Calu3 (cell line): ENCODE measurements at regions not wholly inside any gene's neighbourhood (a gene's known extent, or its start where the extent isn't known, plus 50 kb on each side); places are given as distances from the start of the nearest gene placed in this dataset.

ENCODE experiments used
- BruUV-seq: library from RNA; stranded (reverse); fragments of 400-500 nt; replicated peaks from 2 replicates; lab custom pipeline; 2021; lab: Mats Ljungman, UMichigan
- CTCF ChIA-PET: fragments of 300-600 bp; sonication (Branson Sonifier 250); formaldehyde crosslinking; loops from one replicate; lab custom pipeline; 2022; ENCODE audit warnings: antibody characterized with exemption; lab: Charles Lee
- DNase-seq: peaks from one replicate; pipeline ENCODE4 v3.0.0; 2022
- H3K27ac Mint-ChIP-seq: one replicate; pipeline ENCODE4 v1.8.0; 2022; ENCODE audit warnings: mixed read lengths; ENCODE audit not compliant: unreplicated experiment
- H3K27me3 Mint-ChIP-seq: one replicate; pipeline ENCODE4 v1.8.0; 2022; ENCODE audit warnings: mixed read lengths; ENCODE audit not compliant: unreplicated experiment
- H3K36me3 Mint-ChIP-seq: one replicate; pipeline ENCODE4 v1.8.0; 2022; ENCODE audit warnings: mild to moderate bottlenecking, moderate library complexity, mixed read lengths; ENCODE audit not compliant: insufficient read depth, unreplicated experiment
- H3K4me1 Mint-ChIP-seq: one replicate; pipeline ENCODE4 v1.8.0; 2022; ENCODE audit warnings: mild to moderate bottlenecking, low read depth, mixed read lengths; ENCODE audit not compliant: unreplicated experiment
- H3K4me3 Mint-ChIP-seq: one replicate; pipeline ENCODE4 v1.8.0; 2022; ENCODE audit warnings: mild to moderate bottlenecking, low read depth, moderate library complexity, mixed read lengths; ENCODE audit not compliant: unreplicated experiment
- H3K9me3 Mint-ChIP-seq: one replicate; pipeline ENCODE4 v1.8.0; 2022; ENCODE audit warnings: low read depth, mixed read lengths; ENCODE audit not compliant: unreplicated experiment
- CTCF ChIP-seq: fragments of 200-600 bp; IDR thresholded peaks from one replicate; pipeline ENCODE4 v1.8.0; 2022; ENCODE audit warnings: antibody characterized with exemption; ENCODE audit not compliant: unreplicated experiment
- intact Hi-C: fragments of 100-400 bp; cut with micrococcal nuclease; formaldehyde crosslinking; loops from one replicate; pipeline ENCODE4 v1.10.0; 2022; ENCODE audit not compliant: unreplicated experiment

GRCh38 chr11:24400059-24400665 lies 96.7 kb upstream of the LUZP2 start:
- DNase-seq, result no peak
- Mint-ChIP-seq H3K4me3 (no peak overlapping the region), H3K27me3 (no peaks in the 10 kb centered on the region), H3K4me1 (no peaks in the 10 kb centered on the region), H3K9me3 (no peaks in the 10 kb centered on the region), H3K36me3 (no peaks in the 10 kb centered on the region), H3K27ac (no peak overlapping the region)
- BruUV-seq, result no TSS peak
- intact Hi-C loops, result no loop called here
- CTCF ChIA-PET, result no interaction called here
- TF ChIP-seq CTCF, result no peak

DNA sequence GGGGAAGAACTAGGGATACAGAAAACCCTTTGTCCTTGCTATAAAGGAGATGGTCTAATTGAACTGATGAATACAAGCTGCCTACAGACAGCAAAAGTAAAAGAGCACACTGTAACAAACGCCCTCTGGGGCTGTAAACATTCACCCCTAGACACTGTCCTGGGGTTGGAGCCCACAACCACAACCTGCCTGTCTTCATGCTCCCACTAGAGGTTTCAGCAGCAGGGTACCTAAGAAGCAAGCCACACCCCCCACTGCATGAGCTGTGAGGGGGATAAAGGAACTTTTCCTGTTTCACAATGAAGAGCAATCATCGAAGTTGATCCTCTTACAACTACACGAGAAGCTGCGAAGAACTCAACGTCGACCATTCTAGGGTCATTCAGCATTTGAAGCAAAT lies 90.5 kb upstream of the LUZP2 start:
- H3K9me3 Mint-ChIP-seq, result no peaks in the 10 kb centered on the region
- CTCF ChIA-PET, result interaction anchor here (0.6 kb wide), 1 partner anchor 8 kb away, joined by 5 read pairs; no protein-coding TSS in a partner anchor
- no peak for DNase-seq
- intact Hi-C loops, result no loop called here
- no peak overlapping the region for H3K27ac Mint-ChIP-seq
- H3K27me3 Mint-ChIP-seq, result no peaks in the 10 kb centered on the region
- no peak overlapping the region for H3K4me3 Mint-ChIP-seq
- H3K36me3 Mint-ChIP-seq, result no peaks in the 10 kb centered on the region
- no TSS peak for BruUV-seq
- no peak for TF ChIP-seq CTCF
- no peaks in the 10 kb centered on the region for H3K4me1 Mint-ChIP-seq

- no peak for DNase-seq
- CTCF ChIA-PET, result no interaction called here
- intact Hi-C loops, result no loop called here
Measured at GRCh38 chr11:24406980-24407379, 89.9 kb upstream of the LUZP2 start.

GRCh38 chr11:24407733-24408132 lies 89.1 kb upstream of the LUZP2 start:
- H3K9me3 Mint-ChIP-seq, result no peaks in the 10 kb centered on the region
- no peak overlapping the region for H3K27ac Mint-ChIP-seq
- H3K4me3 Mint-ChIP-seq, result no peak overlapping the region
- no TSS peak for BruUV-seq
- H3K4me1 Mint-ChIP-seq, result no peaks in the 10 kb centered on the region
- DNase-seq, result no peak
- no peaks in the 10 kb centered on the region for H3K27me3 Mint-ChIP-seq
- no peaks in the 10 kb centered on the region for H3K36me3 Mint-ChIP-seq
- CTCF ChIA-PET, result no interaction called here
- no peak for TF ChIP-seq CTCF
- intact Hi-C loops, result no loop called here

More at GRCh38 chr11:24406980-24407379, 89.9 kb upstream of the LUZP2 start:
- Mint-ChIP-seq H3K36me3 (no peaks in the 10 kb centered on the region), H3K4me1 (no peaks in the 10 kb centered on the region), H3K27ac (no peak overlapping the region), H3K27me3 (no peaks in the 10 kb centered on the region), H3K4me3 (no peak overlapping the region), H3K9me3 (no peaks in the 10 kb centered on the region)
- BruUV-seq, result no TSS peak
- no peak for TF ChIP-seq CTCF
